ENCODE measurements at regions not wholly inside any gene's neighbourhood (a gene's known extent, or its start where the extent isn't known, plus 50 kb on each side); places are given as distances from the start of the nearest gene placed in this dataset.

- in situ Hi-C loops (cut with MboI; ENCODE audit: low sequenced_read_pairs, unreplicated experiment) = no loop called here
- DNase-seq (ENCODE audit: low spot score) = no peak
- TF ChIP-seq CTCF (IDR thresholded peaks at IDR 0.05; ENCODE audit: borderline replicate concordance, control extremely low read depth, extremely low read depth, insufficient read depth, missing control alignments) = no peak
Observed at GRCh38 chr7:30212701-30213111, 71.7 kb upstream of the ZNRF2 start.

- TF ChIP-seq CTCF (IDR thresholded peaks at IDR 0.05; ENCODE audit: borderline replicate concordance, control extremely low read depth, extremely low read depth, insufficient read depth, missing control alignments) = no peak
- DNase-seq (ENCODE audit: low spot score) = no peak
- in situ Hi-C loops (cut with MboI; ENCODE audit: low sequenced_read_pairs, unreplicated experiment) = no loop called here
Observed at GRCh38 chr7:30213637-30214036, 70.8 kb upstream of the ZNRF2 start.

GRCh38 chr7:30214651-30215137, 69.7 kb upstream of the ZNRF2 start:
- no peak for DNase-seq (ENCODE audit: low spot score)
- no peak for TF ChIP-seq CTCF (IDR thresholded peaks at IDR 0.05; ENCODE audit: borderline replicate concordance, control extremely low read depth, extremely low read depth, insufficient read depth, missing control alignments)
- in situ Hi-C loops (cut with MboI; ENCODE audit: low sequenced_read_pairs, unreplicated experiment) = no loop called here

GRCh38 chr7:30221764-30222163, 62.6 kb upstream of the ZNRF2 start:
- in situ Hi-C loops (cut with MboI; ENCODE audit: low sequenced_read_pairs, unreplicated experiment) = no loop called here
- no peak for DNase-seq (ENCODE audit: low spot score)
- no peak for TF ChIP-seq CTCF (IDR thresholded peaks at IDR 0.05; ENCODE audit: borderline replicate concordance, control extremely low read depth, extremely low read depth, insufficient read depth, missing control alignments)

GRCh38 chr7:30222515-30223215, 61.7 kb upstream of the ZNRF2 start:
- in situ Hi-C loops (cut with MboI; ENCODE audit: low sequenced_read_pairs, unreplicated experiment) = no loop called here
- TF ChIP-seq CTCF (IDR thresholded peaks at IDR 0.05; ENCODE audit: borderline replicate concordance, control extremely low read depth, extremely low read depth, insufficient read depth, missing control alignments) = no peak
- DNase-seq (ENCODE audit: low spot score) = no peak

- no peak for DNase-seq (ENCODE audit: low spot score)
- in situ Hi-C loops (cut with MboI; ENCODE audit: low sequenced_read_pairs, unreplicated experiment) = no loop called here
- TF ChIP-seq CTCF (IDR thresholded peaks at IDR 0.05; ENCODE audit: borderline replicate concordance, control extremely low read depth, extremely low read depth, insufficient read depth, missing control alignments) = no peak
Observed at GRCh38 chr7:30223896-30224295, 60.5 kb upstream of the ZNRF2 start.

Data from GM13976 (cell line).